Tibial nerve (tissue), 4 donors: ENCODE measurements at regions not wholly inside any gene's neighbourhood (a gene's known extent, or its start where the extent isn't known, plus 50 kb on each side); places are given as distances from the start of the nearest gene placed in this dataset.

Source experiments
- DNase-seq, 2 donors: peaks; one replicate each; pipeline ENCODE4 v3.0.0-alpha.2; 2019; ENCODE audit warnings: low spot score in 2 of 2
- H3K27ac ChIP-seq, 4 donors: fragments of 200-600 bp; sonication (generic) in 3 of 4; one replicate each; pipeline ENCODE4 v1.5.1; 2017 to 2019; ENCODE audit warnings: mild to moderate bottlenecking in 1 of 4
- H3K27me3 ChIP-seq, 2 donors: fragments of 200-600 bp; sonication (generic) in 1 of 2; one replicate each; pipeline versions ENCODE4 v1.5.1 to v1.6.0; 2017 to 2019
- H3K36me3 ChIP-seq, 3 donors: fragments of 200-600 bp; sonication (generic); one replicate each; pipeline ENCODE4 v1.5.1; 2018 to 2019
- H3K4me1 ChIP-seq, 4 donors: fragments of 200-600 bp; sonication (generic) in 3 of 4; one replicate each; pipeline ENCODE4 v1.5.1; 2017 to 2019
- H3K4me3 ChIP-seq, 4 donors: fragments of 200-600 bp; sonication (generic) in 3 of 4; one replicate each; pipeline ENCODE4 v1.5.1; 2017 to 2019; ENCODE audit warnings: mild to moderate bottlenecking in 1 of 4, moderate library complexity in 1 of 4
- H3K9me3 ChIP-seq, 4 donors: fragments of 200-600 bp; sonication (generic) in 3 of 4; one replicate each; pipeline ENCODE4 v1.5.1; 2017 to 2019
- CTCF ChIP-seq, 5 experiments: fragments of 200-600 bp in 3 of 5; fragments of 450-650 bp in 2 of 5; sonication (generic) in 3 of 5; IDR thresholded peaks; one replicate each; pipeline ENCODE4 v1.5.1; 2016 to 2019; ENCODE audit warnings: antibody characterized with exemption in 5 of 5, mild to moderate bottlenecking in 3 of 5, moderate library complexity in 2 of 5
- EP300 ChIP-seq, 2 donors: sonication (generic); formaldehyde crosslinking; IDR thresholded peaks; one replicate each; pipeline ENCODE4 v1.6.1; 2017; ENCODE audit warnings: antibody characterized with exemption in 2 of 2, mild to moderate bottlenecking in 1 of 2
- POLR2A ChIP-seq, 2 donors: fragments of 450-650 bp; IDR thresholded peaks; one replicate each; pipeline ENCODE4 v1.6.1; 2017; ENCODE audit warnings: antibody characterized with exemption in 2 of 2, mild to moderate bottlenecking in 2 of 2, moderate library complexity in 2 of 2
- WGBS, 2 donors: methylation state at CpG; one replicate each; pipeline ENCODE4 v1.1.5; 2018; 5-methylcytosine and 5-hydroxymethylcytosine counted together

- no peaks in the 10 kb centered on the region for H3K4me1 ChIP-seq
- TF ChIP-seq EP300 (IDR thresholded peaks at IDR 0.05) (peak in 1 of 2 donors; percentile 29), CTCF (IDR thresholded peaks at IDR 0.05) (no peak), POLR2A (IDR thresholded peaks at IDR 0.05) (no peak)
- H3K9me3 ChIP-seq, result no peaks in the 10 kb centered on the region
- H3K36me3 ChIP-seq, result no peaks in the 10 kb centered on the region
- WGBS, 2 donors, result 52 to 55% methylated on average over 3 of the region's 3 CpGs
- no peak overlapping the region for H3K4me3 ChIP-seq
- no peaks in the 10 kb centered on the region for H3K27me3 ChIP-seq
- DNase-seq, result peak in 1 of 2 donors; percentile 27
- no peak overlapping the region for H3K27ac ChIP-seq
Observed at GRCh38 chr9:107600060-107600573, 110.5 kb upstream of the KLF4 start.

- DNase-seq, result no peak
- 79 to 87% methylated on average over 7 of the region's 7 CpGs for WGBS, 2 donors
- Histone ChIP-seq H3K27me3 (no peaks in the 10 kb centered on the region), H3K9me3 (no peaks in the 10 kb centered on the region), H3K27ac (no peak overlapping the region), H3K4me1 (no peaks in the 10 kb centered on the region), H3K4me3 (no peak overlapping the region), H3K36me3 (no peaks in the 10 kb centered on the region)
- no peak for TF ChIP-seq CTCF (IDR thresholded peaks at IDR 0.05)
- no peak for TF ChIP-seq POLR2A (IDR thresholded peaks at IDR 0.05)
- no peak for TF ChIP-seq EP300 (IDR thresholded peaks at IDR 0.05)
Observed at GRCh38 chr9:107597743-107598217, 108.2 kb upstream of the KLF4 start.

- H3K9me3 ChIP-seq, result no peaks in the 10 kb centered on the region
- TF ChIP-seq EP300 (IDR thresholded peaks at IDR 0.05), result no peak
- TF ChIP-seq POLR2A (IDR thresholded peaks at IDR 0.05), result no peak
- TF ChIP-seq CTCF (IDR thresholded peaks at IDR 0.05), result no peak
- 87 to 88% methylated on average over 3 of the region's 3 CpGs for WGBS, 2 donors
- no peaks in the 10 kb centered on the region for H3K36me3 ChIP-seq
- no peak for DNase-seq
- no peaks in the 10 kb centered on the region for H3K4me1 ChIP-seq
- no peak overlapping the region for H3K27ac ChIP-seq
- H3K27me3 ChIP-seq, result no peaks in the 10 kb centered on the region
- no peak overlapping the region for H3K4me3 ChIP-seq
Observed at GRCh38 chr9:107594908-107595530, 105.5 kb upstream of the KLF4 start.

GRCh38 chr9:107593224-107593870 lies 103.8 kb upstream of the KLF4 start:
- Histone ChIP-seq H3K9me3 (no peaks in the 10 kb centered on the region), H3K4me1 (no peaks in the 10 kb centered on the region), H3K27ac (no peak overlapping the region), H3K27me3 (no peaks in the 10 kb centered on the region), H3K36me3 (no peaks in the 10 kb centered on the region), H3K4me3 (no peak overlapping the region)
- no peak for DNase-seq
- TF ChIP-seq CTCF (IDR thresholded peaks at IDR 0.05) (no peak), EP300 (IDR thresholded peaks at IDR 0.05) (no peak), POLR2A (IDR thresholded peaks at IDR 0.05) (no peak)
- 75 to 84% methylated on average over 3 of the region's 3 CpGs for WGBS, 2 donors

DNA sequence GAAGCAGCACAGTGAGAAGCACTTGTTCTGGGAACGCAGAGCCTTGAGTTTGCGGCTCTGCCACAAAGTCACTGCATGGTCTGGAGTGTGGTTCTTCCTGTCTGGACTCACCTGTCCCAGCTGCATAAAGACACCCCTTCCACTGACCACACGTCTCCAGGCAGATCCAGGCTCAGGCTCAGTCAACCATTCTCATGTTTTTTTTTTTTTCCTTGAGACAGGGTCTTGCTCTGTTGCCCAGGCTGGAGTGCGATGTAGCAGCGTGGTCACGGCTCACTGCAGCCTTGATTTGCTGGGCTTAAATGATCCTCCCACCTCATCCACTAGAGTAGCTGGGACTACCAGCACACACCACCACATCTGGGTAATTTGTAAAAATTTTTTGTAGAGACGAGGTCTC lies 102.9 kb upstream of the KLF4 start:
- Histone ChIP-seq H3K4me1 (no peaks in the 10 kb centered on the region), H3K9me3 (no peaks in the 10 kb centered on the region), H3K27ac (no peak overlapping the region), H3K4me3 (no peak overlapping the region), H3K36me3 (no peaks in the 10 kb centered on the region), H3K27me3 (no peaks in the 10 kb centered on the region)
- TF ChIP-seq CTCF (IDR thresholded peaks at IDR 0.05) (no peak), POLR2A (IDR thresholded peaks at IDR 0.05) (no peak), EP300 (IDR thresholded peaks at IDR 0.05) (no peak)
- no peak for DNase-seq
- 91 to 92% methylated on average over 7 of the region's 7 CpGs for WGBS, 2 donors
